ENCODE measurements at regions not wholly inside any gene's neighbourhood (a gene's known extent, or its start where the extent isn't known, plus 50 kb on each side); places are given as distances from the start of the nearest gene placed in this dataset.

GRCh38 chr16:85337910-85338637, 225.8 kb upstream of the CIBAR2 start:
- FAIRE-seq = no peak

GRCh38 chr16:85338638-85338982, 226.3 kb upstream of the CIBAR2 start:
- FAIRE-seq (no peak), DNase-seq (ENCODE audit: low spot score) (no peak)

More at GRCh38 chr16:85337910-85338637, 225.8 kb upstream of the CIBAR2 start:
- DNase-seq (ENCODE audit: low spot score) = no peak

GRCh38 chr16:85338989-85339685, 226.9 kb upstream of the CIBAR2 start:
- DNase-seq (ENCODE audit: low spot score) (no peak), FAIRE-seq (no peak)

- DNase-seq (ENCODE audit: low spot score) (no peak), FAIRE-seq (no peak)
These were observed 229.9 kb upstream of the CIBAR2 start for GRCh38 chr16:85341972-85342695.

GRCh38 chr16:85344502-85345128, 232.3 kb upstream of the CIBAR2 start:
- FAIRE-seq = no peak

GRCh38 chr16:85345129-85345639, 232.9 kb upstream of the CIBAR2 start:
- DNase-seq (ENCODE audit: low spot score) = no peak
- no peak for FAIRE-seq

More at GRCh38 chr16:85344502-85345128, 232.3 kb upstream of the CIBAR2 start:
- DNase-seq (ENCODE audit: low spot score) = no peak

GRCh38 chr16:85346404-85347212, 234.3 kb upstream of the CIBAR2 start:
- no peak for DNase-seq (ENCODE audit: low spot score)
- FAIRE-seq = no peak

- FAIRE-seq (no peak), DNase-seq (ENCODE audit: low spot score) (no peak)
These were observed 234.9 kb upstream of the CIBAR2 start for GRCh38 chr16:85347213-85347591.

GRCh38 chr16:85348065-85348840, 236.0 kb upstream of the CIBAR2 start:
- no peak for FAIRE-seq
- no peak for DNase-seq (ENCODE audit: low spot score)

- DNase-seq (ENCODE audit: low spot score) = no peak
- FAIRE-seq = no peak
These were observed 236.7 kb upstream of the CIBAR2 start for GRCh38 chr16:85348911-85349334.

GRCh38 chr16:85349365-85350145, 237.3 kb upstream of the CIBAR2 start:
- FAIRE-seq (no peak), DNase-seq (ENCODE audit: low spot score) (no peak)

GRCh38 chr16:85350146-85350728, 238.0 kb upstream of the CIBAR2 start:
- FAIRE-seq = no peak
- no peak for DNase-seq (ENCODE audit: low spot score)

- DNase-seq (ENCODE audit: low spot score) = peak; percentile 91
These were observed 238.7 kb upstream of the CIBAR2 start for GRCh38 chr16:85350973-85351372.

GRCh38 chr16:85353013-85353412, 240.7 kb upstream of the CIBAR2 start:
- DNase-seq (ENCODE audit: low spot score) = no peak
- no peak for FAIRE-seq

More at GRCh38 chr16:85350973-85351372, 238.7 kb upstream of the CIBAR2 start:
- peak; percentile 91 for FAIRE-seq

GRCh38 chr16:85353839-85354685, 241.8 kb upstream of the CIBAR2 start:
- no peak for FAIRE-seq
- no peak for DNase-seq (ENCODE audit: low spot score)

- DNase-seq (ENCODE audit: low spot score) (peak; percentile 18), FAIRE-seq (no peak)
These were observed 242.6 kb upstream of the CIBAR2 start for GRCh38 chr16:85354686-85355514.

- FAIRE-seq = no peak
- no peak for DNase-seq (ENCODE audit: low spot score)
These were observed 243.2 kb upstream of the CIBAR2 start for GRCh38 chr16:85355515-85355837.

Data from RCC 7860 (cell line).